Heart right ventricle (tissue), 16 donors: ENCODE measurements at regions not wholly inside any gene's neighbourhood (a gene's known extent, or its start where the extent isn't known, plus 50 kb on each side); places are given as distances from the start of the nearest gene placed in this dataset.

Experiments used
- ATAC-seq, 8 donors: fragments of 200-7000 bp; cut with Tn5 transposase; one replicate each; pipeline ENCODE4 v1.9.1; 2020; ENCODE audit warnings: mild to moderate bottlenecking in 8 of 8, moderate library complexity in 8 of 8, moderate number of reproducible peaks in 1 of 8
- DNase-seq, 2 donors: peaks; one replicate each; pipeline ENCODE4 v3.0.0-alpha.2; 2020
- H3K27ac ChIP-seq, 10 donors: fragments of 200-600 bp; sonication (generic) in 2 of 10; one replicate each; pipeline versions ENCODE4 v1.5.0 to v1.8.0; 2020 to 2022; ENCODE audit warnings: mild to moderate bottlenecking in 3 of 10
- H3K27me3 ChIP-seq, 7 donors: fragments of 200-600 bp; one replicate each; pipeline ENCODE4 v1.8.0; 2021 to 2022; ENCODE audit warnings: mild to moderate bottlenecking in 2 of 7
- H3K36me3 ChIP-seq, 9 donors: fragments of 200-600 bp; sonication (generic) in 1 of 9; one replicate each; pipeline versions ENCODE4 v1.5.0 to v1.8.0; 2020 to 2022; ENCODE audit warnings: mild to moderate bottlenecking in 2 of 9
- H3K4me1 ChIP-seq, 9 donors: fragments of 200-600 bp; sonication (generic) in 1 of 9; one replicate each; pipeline versions ENCODE4 v1.5.0 to v1.8.0; 2020 to 2022; ENCODE audit warnings: mild to moderate bottlenecking in 4 of 9
- H3K4me3 ChIP-seq, 10 donors: fragments of 200-600 bp; sonication (generic) in 2 of 10; one replicate each; pipeline versions ENCODE4 v1.5.0 to v1.8.0; 2020 to 2022; ENCODE audit warnings: mild to moderate bottlenecking in 7 of 10, moderate library complexity in 2 of 10
- H3K9me3 ChIP-seq, 11 donors: fragments of 200-600 bp in 10 of 11; sonication (generic) in 2 of 11; one replicate each; pipeline versions ENCODE4 v1.5.0 to v1.8.0; 2013 to 2022; ENCODE audit warnings: mild to moderate bottlenecking in 2 of 11, control low read depth in 1 of 11, moderate library complexity in 1 of 11
- WGBS, 2 donors: extraction: QIAGEN DNeasy Blood & Tissue Kit; methylation state at CpG; one replicate each; pipeline ENCODE4 v1.1.7; 2013; ENCODE audit warnings: inconsistent platforms in 1 of 2; 5-methylcytosine and 5-hydroxymethylcytosine counted together
- intact Hi-C, 10 donors: fragments of 100-400 bp; cut with DNase I; formaldehyde crosslinking; loops; one replicate each; pipeline versions ENCODE4 v1.11.1 to v1.14.2; 2022
- TF ChIP-seq, protein P1 (sequence below), 9 donors: fragments of 200-600 bp; sonication (generic) in 2 of 9; IDR thresholded peaks; one replicate each; pipeline versions ENCODE4 v1.5.0 to v1.8.0; 2021 to 2022; ENCODE audit warnings: antibody characterized with exemption in 9 of 9, mild to moderate bottlenecking in 5 of 9, moderate library complexity in 1 of 9
- donor health status: Arrhythmogenic right ventricular cardiomyopathy.
- donor health status: ischemic (EF 13 %, LVEDD 7.1; RV severe dilation, severe dysfunction).
- donor health status: healthy with polysubstance abuse.
- donor health status: DM: no; HTN: yes; CAD: no.
- donor health status: DM: no; HTN: no; CAD: no.
- donor health status: ischemic (EF 25% LVEDD 6.9; RV normal size, moderate dysfunction).
- donor health status: ischemic (EF 25% LVEDD 5.7; RV mildly dilated, moderate dysfunction).
- donor health status: healthy.
- donor health status: DM: yes; HTN: yes; CAD: no.
- donor health status: Ischemic cardiomyopathy.
- donor health status: ischemic (EF 35%, LVEDD 5.7; RV mildly dilated, moderate dysfunction).
- donor health status: nonischemic (EF 11% LVEDD 7.7; RV severe dilation, severe dysfunction).
- donor health status: DM: yes; HTN: yes; CAD: no.
- donor health status: PGD.
- donor health status: ischemic (EF 29% LVEDD 5.4; RV normal size, mild dysfunction).
- donor health status: nonischemic (EF 23%, LVEDD 6.1; RV moderate dilation, normal function).

DNA sequence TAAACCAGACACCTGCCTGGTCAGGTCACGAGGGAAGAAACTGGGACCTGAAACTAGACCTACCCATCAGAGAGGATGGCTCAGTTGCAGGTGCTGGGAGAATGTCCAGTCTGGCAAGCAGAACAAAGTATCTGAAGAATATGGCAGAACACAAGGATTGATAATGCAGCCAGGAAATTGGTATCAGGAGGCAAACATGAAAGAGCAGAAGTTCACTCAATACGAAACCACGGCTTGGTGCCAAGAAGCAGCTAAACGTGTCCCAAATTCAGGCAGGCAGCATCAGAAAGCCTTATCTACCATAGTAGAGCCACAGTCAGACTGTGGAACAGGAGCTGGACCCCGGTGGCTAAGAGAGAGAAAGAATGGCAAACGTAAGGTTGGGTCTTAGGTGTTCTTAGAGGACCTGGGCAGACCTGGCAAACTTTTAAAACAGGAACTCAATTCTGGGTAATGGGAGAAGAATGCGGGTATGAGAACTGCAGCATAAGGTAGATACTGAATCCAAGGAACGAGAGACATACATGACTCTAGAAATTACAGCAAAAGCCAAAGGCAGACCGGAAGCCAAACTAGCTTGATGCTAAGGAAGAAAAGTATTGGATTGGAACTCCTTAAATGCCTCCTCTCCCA, 169.0 kb upstream of the NECTIN3 start:
- H3K4me1 ChIP-seq, result no peaks in the 10 kb centered on the region
- no peak overlapping the region for H3K4me3 ChIP-seq
- H3K9me3 ChIP-seq, result no peaks in the 10 kb centered on the region
- DNase-seq (no peak), ATAC-seq (no peak)
- H3K27me3 ChIP-seq, result no peaks in the 10 kb centered on the region
- TF ChIP-seq, protein P1, sequence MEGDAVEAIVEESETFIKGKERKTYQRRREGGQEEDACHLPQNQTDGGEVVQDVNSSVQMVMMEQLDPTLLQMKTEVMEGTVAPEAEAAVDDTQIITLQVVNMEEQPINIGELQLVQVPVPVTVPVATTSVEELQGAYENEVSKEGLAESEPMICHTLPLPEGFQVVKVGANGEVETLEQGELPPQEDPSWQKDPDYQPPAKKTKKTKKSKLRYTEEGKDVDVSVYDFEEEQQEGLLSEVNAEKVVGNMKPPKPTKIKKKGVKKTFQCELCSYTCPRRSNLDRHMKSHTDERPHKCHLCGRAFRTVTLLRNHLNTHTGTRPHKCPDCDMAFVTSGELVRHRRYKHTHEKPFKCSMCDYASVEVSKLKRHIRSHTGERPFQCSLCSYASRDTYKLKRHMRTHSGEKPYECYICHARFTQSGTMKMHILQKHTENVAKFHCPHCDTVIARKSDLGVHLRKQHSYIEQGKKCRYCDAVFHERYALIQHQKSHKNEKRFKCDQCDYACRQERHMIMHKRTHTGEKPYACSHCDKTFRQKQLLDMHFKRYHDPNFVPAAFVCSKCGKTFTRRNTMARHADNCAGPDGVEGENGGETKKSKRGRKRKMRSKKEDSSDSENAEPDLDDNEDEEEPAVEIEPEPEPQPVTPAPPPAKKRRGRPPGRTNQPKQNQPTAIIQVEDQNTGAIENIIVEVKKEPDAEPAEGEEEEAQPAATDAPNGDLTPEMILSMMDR (IDR thresholded peaks at IDR 0.05), result no peak
- intact Hi-C loops, result no loop called here
- H3K27ac ChIP-seq, result no peak overlapping the region
- H3K36me3 ChIP-seq, result no peaks in the 10 kb centered on the region
- WGBS, 2 donors, result 83% methylated on average over 9 of the region's 9 CpGs

DNA sequence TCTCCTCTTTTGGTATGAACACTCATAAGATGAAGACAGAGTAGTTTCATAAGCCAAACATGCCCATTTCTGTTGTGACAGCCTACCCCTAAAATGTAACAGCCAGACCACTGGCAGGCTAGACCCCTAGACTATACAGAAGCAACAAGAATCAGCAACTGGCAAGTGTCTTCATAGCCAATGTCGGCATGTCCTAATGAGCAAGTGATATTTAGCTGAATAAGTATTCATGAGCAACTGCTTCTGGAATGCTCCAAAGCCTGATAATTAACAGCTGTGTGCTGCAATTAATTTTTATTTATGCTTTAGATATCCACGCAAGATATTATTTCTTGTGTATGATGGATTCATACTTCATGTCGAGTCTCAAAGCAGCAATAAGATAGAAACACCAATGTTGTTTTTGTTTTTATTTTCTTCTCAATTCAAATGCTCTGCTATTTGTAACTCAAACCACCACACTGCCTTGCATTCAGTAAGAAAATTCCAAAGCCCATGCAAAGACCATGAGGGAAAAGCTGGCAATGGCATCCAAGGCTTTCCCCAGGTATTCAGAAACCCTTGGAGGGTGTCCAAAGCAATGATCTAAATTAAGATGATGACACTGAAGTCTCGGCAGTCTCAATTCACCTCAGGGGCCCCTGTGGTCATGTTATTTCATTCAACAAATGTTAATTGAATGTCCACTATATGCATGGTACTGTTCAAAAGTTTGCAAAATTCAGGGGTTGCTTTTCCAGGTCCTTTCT, 167.7 kb upstream of the NECTIN3 start:
- no peak for ATAC-seq
- H3K27ac ChIP-seq, result no peak overlapping the region
- intact Hi-C loops, result loop anchor here in 1 of 10 donors (2.0 kb wide), 1 partner anchor 19 kb away; no protein-coding TSS in a partner anchor
- H3K4me1 ChIP-seq, result no peaks in the 10 kb centered on the region
- TF ChIP-seq, protein P1 (IDR thresholded peaks at IDR 0.05), result no peak
- no peaks in the 10 kb centered on the region for H3K36me3 ChIP-seq
- no peak for DNase-seq
- H3K27me3 ChIP-seq, result no peaks in the 10 kb centered on the region
- H3K9me3 ChIP-seq, result no peaks in the 10 kb centered on the region
- no peak overlapping the region for H3K4me3 ChIP-seq
- 67 to 70% methylated on average over 4 of the region's 4 CpGs for WGBS, 2 donors

DNA sequence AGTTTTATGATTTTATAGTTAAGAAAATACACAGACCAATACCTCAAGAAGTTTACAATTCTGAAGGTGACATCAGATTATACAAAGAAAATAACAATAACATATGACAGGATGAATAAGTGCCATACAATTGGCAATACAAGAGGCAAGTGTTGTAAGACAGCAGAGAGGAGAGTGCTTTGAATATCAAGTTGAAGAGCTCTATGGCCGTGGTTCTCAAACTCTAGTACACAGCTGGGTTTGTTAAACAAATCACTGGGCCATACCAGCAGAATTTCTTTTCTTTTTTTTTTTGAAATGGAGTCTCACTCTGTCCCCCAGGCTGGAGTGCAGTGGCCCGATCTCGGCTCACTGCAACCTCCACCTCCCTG, 167.1 kb upstream of the NECTIN3 start:
- H3K4me1 ChIP-seq, result no peaks in the 10 kb centered on the region
- intact Hi-C loops, result loop anchor here in 1 of 10 donors (2.0 kb wide), 1 partner anchor 18 kb away; no protein-coding TSS in a partner anchor
- H3K27ac ChIP-seq, result no peak overlapping the region
- H3K27me3 ChIP-seq, result no peaks in the 10 kb centered on the region
- DNase-seq, result no peak
- no peaks in the 10 kb centered on the region for H3K9me3 ChIP-seq
- ATAC-seq, result no peak
- no peaks in the 10 kb centered on the region for H3K36me3 ChIP-seq
- TF ChIP-seq, protein P1 (IDR thresholded peaks at IDR 0.05), result no peak
- 88 to 94% methylated on average over 3 of the region's 3 CpGs for WGBS, 2 donors
- no peak overlapping the region for H3K4me3 ChIP-seq

DNA sequence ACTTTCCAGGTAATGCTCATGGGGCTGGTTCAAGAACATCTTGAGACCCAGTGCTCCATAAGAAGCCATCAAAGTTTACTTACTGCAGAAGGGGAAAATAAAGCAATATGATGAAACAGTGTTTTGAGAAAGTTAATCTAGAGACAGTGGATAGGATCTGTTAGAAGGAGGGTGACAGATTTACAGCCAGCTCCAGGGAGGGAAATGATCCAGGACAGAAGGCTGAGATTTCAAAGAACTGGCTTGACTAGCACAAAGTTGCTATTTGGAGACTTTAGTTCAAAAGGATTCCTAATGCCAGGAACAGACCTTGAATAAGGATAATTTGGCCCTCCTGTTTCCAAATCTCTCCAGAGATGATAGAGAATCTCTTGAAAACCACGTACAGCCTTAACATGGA, 166.5 kb upstream of the NECTIN3 start:
- no peaks in the 10 kb centered on the region for H3K27me3 ChIP-seq
- DNase-seq, result no peak
- H3K4me1 ChIP-seq, result no peaks in the 10 kb centered on the region
- H3K27ac ChIP-seq, result no peak overlapping the region
- no peak overlapping the region for H3K4me3 ChIP-seq
- WGBS, 2 donors, result 68 to 81% methylated on average over 1 of the region's 1 CpG
- no peaks in the 10 kb centered on the region for H3K9me3 ChIP-seq
- ATAC-seq, result no peak
- no peaks in the 10 kb centered on the region for H3K36me3 ChIP-seq
- TF ChIP-seq, protein P1 (IDR thresholded peaks at IDR 0.05), result no peak
- intact Hi-C loops, result loop anchor here in 1 of 10 donors (2.0 kb wide), 1 partner anchor 18 kb away; no protein-coding TSS in a partner anchor
